ENCODE measurements at regions not wholly inside any gene's neighbourhood (a gene's known extent, or its start where the extent isn't known, plus 50 kb on each side); places are given as distances from the start of the nearest gene placed in this dataset.
A peak's percentile ranks its signal among the peaks of the same experiment; 100 is the strongest.

- 0 out of 2 replicates have a peak, but pooled peaks have one; percentile 35 for TF ChIP-seq CTCF (conservative IDR thresholded peaks at IDR 0.05; ENCODE audit: low read length)
- no peak for TF ChIP-seq EZH2phosphoT487 (IDR thresholded peaks at IDR 0.05; ENCODE audit: borderline replicate concordance, low read depth, low read length)
Measured at GRCh38 chr10:33073641-33074415, 115.8 kb upstream of the ITGB1 start.

Measured in OCI-LY7 (cell line).